Suprapubic skin (tissue), 4 donors: ENCODE measurements at regions not wholly inside any gene's neighbourhood (a gene's known extent, or its start where the extent isn't known, plus 50 kb on each side); places are given as distances from the start of the nearest gene placed in this dataset.

ENCODE experiments used
- CTCF ChIP-seq, 2 donors: fragments of 200-600 bp in 1 of 2; fragments of 450-650 bp in 1 of 2; sonication (generic) in 1 of 2; IDR thresholded peaks; one replicate each; pipeline ENCODE4 v1.5.1; 2016 to 2019; ENCODE audit warnings: antibody characterized with exemption in 2 of 2, mild to moderate bottlenecking in 1 of 2, moderate library complexity in 1 of 2
- POLR2A ChIP-seq, 2 donors: fragments of 450-650 bp; IDR thresholded peaks; one replicate each; pipeline ENCODE4 v1.6.1; 2017; ENCODE audit warnings: antibody characterized with exemption in 2 of 2, mild to moderate bottlenecking in 2 of 2, moderate library complexity in 2 of 2
- POLR2AphosphoS5 ChIP-seq, 3 donors: sonication (generic); formaldehyde crosslinking; IDR thresholded peaks; one replicate each; pipeline ENCODE4 v1.6.1; 2017; ENCODE audit warnings: antibody characterized with exemption in 3 of 3

- TF ChIP-seq CTCF (IDR thresholded peaks at IDR 0.05) (no peak), POLR2AphosphoS5 (IDR thresholded peaks at IDR 0.05) (no peak), POLR2A (IDR thresholded peaks at IDR 0.05) (no peak)
Observed at GRCh38 chr10:123521556-123521955, 144.6 kb upstream of the GPR26 start.
